Parathyroid adenoma (tissue), 2 donors: ENCODE measurements at regions not wholly inside any gene's neighbourhood (a gene's known extent, or its start where the extent isn't known, plus 50 kb on each side); places are given as distances from the start of the nearest gene placed in this dataset.

ENCODE experiments used
- H2AFZ ChIP-seq: fragments of 300-600 bp; sonication (generic); one replicate; pipeline ENCODE4 v1.7.0; 2017; ENCODE audit warnings: antibody characterized with exemption, mild to moderate bottlenecking
- H3K27ac ChIP-seq: fragments of 300-600 bp; sonication (generic); one replicate; pipeline ENCODE4 v1.7.0; 2017
- H3K27me3 ChIP-seq: fragments of 300-600 bp; sonication (generic); one replicate; pipeline ENCODE4 v1.7.0; 2017; ENCODE audit warnings: low read length; ENCODE audit not compliant: control insufficient read depth, insufficient read depth
- H3K36me3 ChIP-seq: fragments of 300-600 bp; sonication (generic); one replicate; pipeline ENCODE4 v1.7.0; 2017; ENCODE audit warnings: low read length; ENCODE audit not compliant: control insufficient read depth, insufficient read depth
- H3K4me1 ChIP-seq: fragments of 300-600 bp; sonication (generic); one replicate; pipeline ENCODE4 v1.7.0; 2017; ENCODE audit warnings: control low read depth
- H3K4me2 ChIP-seq: fragments of 300-600 bp; sonication (generic); one replicate; pipeline ENCODE4 v1.7.0; 2017; ENCODE audit warnings: low read length
- H3K4me3 ChIP-seq: fragments of 300-600 bp; sonication (generic); one replicate; pipeline ENCODE4 v1.7.0; 2017; ENCODE audit warnings: low read depth, low read length
- H3K79me2 ChIP-seq: fragments of 300-600 bp; sonication (generic); one replicate; pipeline ENCODE4 v1.7.0; 2017; ENCODE audit warnings: control low read depth
- H3K9ac ChIP-seq: fragments of 300-600 bp; sonication (generic); one replicate; pipeline ENCODE4 v1.7.0; 2017; ENCODE audit warnings: mild to moderate bottlenecking
- H3K9me3 ChIP-seq: fragments of 300-600 bp; sonication (generic); one replicate; pipeline ENCODE4 v1.7.0; 2017; ENCODE audit warnings: low read length; ENCODE audit not compliant: control insufficient read depth
- CTCF ChIP-seq: fragments of 300-600 bp; sonication (generic); IDR thresholded peaks from one replicate; pipeline ENCODE4 v1.7.0; 2017; ENCODE audit warnings: antibody characterized with exemption, mild to moderate bottlenecking
- donor health status: primary hyperparathyroidism.

- Histone ChIP-seq H3K9me3 (no peaks in the 10 kb centered on the region), H3K36me3 (no peaks in the 10 kb centered on the region), H3K4me1 (no peaks in the 10 kb centered on the region), H3K27ac (no peak overlapping the region), H2AFZ (no peak overlapping the region), H3K27me3 (no peaks in the 10 kb centered on the region), H3K79me2 (no peaks in the 10 kb centered on the region), H3K4me3 (no peak overlapping the region), H3K4me2 (no peak overlapping the region), H3K9ac (no peak overlapping the region)
- no peak for TF ChIP-seq CTCF
Measured at GRCh38 chr22:47299863-47300697, 537.6 kb downstream of the TBC1D22A start.

GRCh38 chr22:47299211-47299862 is 536.9 kb downstream of the TBC1D22A start:
- no peak overlapping the region for H3K4me3 ChIP-seq
- no peak overlapping the region for H3K4me2 ChIP-seq
- no peak for TF ChIP-seq CTCF
- H3K36me3 ChIP-seq: no peaks in the 10 kb centered on the region
- H3K79me2 ChIP-seq: no peaks in the 10 kb centered on the region
- no peak overlapping the region for H2AFZ ChIP-seq
- no peak overlapping the region for H3K9ac ChIP-seq
- H3K27me3 ChIP-seq: no peaks in the 10 kb centered on the region
- no peak overlapping the region for H3K27ac ChIP-seq
- H3K4me1 ChIP-seq: no peaks in the 10 kb centered on the region
- H3K9me3 ChIP-seq: no peaks in the 10 kb centered on the region

GRCh38 chr22:47298017-47298785 is 535.8 kb downstream of the TBC1D22A start:
- H3K79me2 ChIP-seq: no peaks in the 10 kb centered on the region
- no peaks in the 10 kb centered on the region for H3K9me3 ChIP-seq
- no peak overlapping the region for H3K4me2 ChIP-seq
- no peak overlapping the region for H3K9ac ChIP-seq
- H3K36me3 ChIP-seq: no peaks in the 10 kb centered on the region
- no peaks in the 10 kb centered on the region for H3K4me1 ChIP-seq
- H3K27ac ChIP-seq: no peak overlapping the region
- H2AFZ ChIP-seq: no peak overlapping the region
- no peaks in the 10 kb centered on the region for H3K27me3 ChIP-seq
- H3K4me3 ChIP-seq: no peak overlapping the region
- no peak for TF ChIP-seq CTCF

GRCh38 chr22:47297261-47298016 is 535.0 kb downstream of the TBC1D22A start:
- no peaks in the 10 kb centered on the region for H3K9me3 ChIP-seq

More at GRCh38 chr22:47297261-47298016, 535.0 kb downstream of the TBC1D22A start:
- Histone ChIP-seq H3K36me3 (no peaks in the 10 kb centered on the region), H3K9ac (no peak overlapping the region), H3K4me1 (no peaks in the 10 kb centered on the region), H2AFZ (no peak overlapping the region), H3K79me2 (no peaks in the 10 kb centered on the region), H3K27me3 (no peaks in the 10 kb centered on the region), H3K4me2 (no peak overlapping the region), H3K4me3 (no peak overlapping the region), H3K27ac (no peak overlapping the region)
- no peak for TF ChIP-seq CTCF
